ENCODE measurements at regions not wholly inside any gene's neighbourhood (a gene's known extent, or its start where the extent isn't known, plus 50 kb on each side); places are given as distances from the start of the nearest gene placed in this dataset.

DNA sequence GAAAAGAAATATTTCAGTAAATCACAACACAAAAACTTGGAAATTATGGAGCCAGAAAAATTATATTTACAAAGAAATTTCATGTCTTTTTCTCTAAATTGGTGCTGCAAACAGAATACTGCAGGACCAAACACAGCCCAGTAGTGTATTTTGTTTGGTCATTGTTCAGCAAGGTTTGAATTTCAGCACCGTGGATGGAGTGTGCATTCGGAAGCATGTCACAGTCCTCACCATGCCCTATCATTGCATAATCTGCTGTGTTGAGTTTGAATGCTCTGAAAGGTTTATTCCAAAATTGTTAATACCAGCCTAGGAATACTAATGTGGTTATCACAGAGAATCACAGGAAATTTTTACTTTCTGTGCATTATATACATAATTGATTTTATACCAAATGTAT is 296.7 kb downstream of the METTL4 start:
- TF ChIP-seq GATA2 (IDR thresholded peaks at IDR 0.05; ENCODE audit: low read depth, low read length) (no peak), GATA3 (IDR thresholded peaks at IDR 0.05; ENCODE audit: low read depth, low read length) (no peak)
